HEK293 (cell line): ENCODE measurements at regions not wholly inside any gene's neighbourhood (a gene's known extent, or its start where the extent isn't known, plus 50 kb on each side); places are given as distances from the start of the nearest gene placed in this dataset.

ENCODE experiments used
- CTCF ChIA-PET: fragments of 350-600 bp; formaldehyde crosslinking; extraction: SDS; loops from one replicate; lab custom pipeline; 2021; ENCODE audit warnings: antibody characterized with exemption; lab: Yijun Ruan, JAX
- POLR2A ChIA-PET: fragments of 300-600 bp; formaldehyde crosslinking; extraction: SDS; loops from one replicate; lab custom pipeline; 2020; ENCODE audit warnings: antibody characterized with exemption, inconsistent platforms; lab: Yijun Ruan, JAX
- H3K27ac ChIP-seq: fragments of 200-500 bp; sonication (Bioruptor generic); 2 replicates; pipeline ENCODE4 v1.5.1; 2014; ENCODE audit warnings: low read depth, low read length, control low read depth, inconsistent platforms; ENCODE audit errors: extremely low read depth
- H3K36me3 ChIP-seq, 2 experiments: fragments of 200-500 bp in 1 of 2; sonication (Bioruptor generic) in 1 of 2; 1 replicate in 1 of 2; 2 replicates in 1 of 2; pipeline ENCODE4 v1.5.1; 2014 to 2017; ENCODE audit warnings: inconsistent platforms in 2 of 2, low read length in 2 of 2; ENCODE audit not compliant: control insufficient read depth in 2 of 2, insufficient read depth in 1 of 2
- H3K4me1 ChIP-seq: fragments of 200-500 bp; sonication (Bioruptor generic); 2 replicates; pipeline ENCODE4 v1.5.1; 2014; ENCODE audit warnings: mild to moderate bottlenecking, low read length, inconsistent platforms; ENCODE audit not compliant: control insufficient read depth, insufficient read depth
- H3K4me3 ChIP-seq: 2 replicates; pipeline ENCODE4 v1.5.1; 2011; ENCODE audit warnings: low read depth, mild to moderate bottlenecking, control low read depth, low read length, moderate library complexity
- H3K9me3 ChIP-seq: fragments of 200-500 bp; sonication (Bioruptor generic); 2 replicates; pipeline ENCODE4 v1.5.1; 2014; ENCODE audit warnings: low read depth, low read length, inconsistent platforms; ENCODE audit not compliant: control insufficient read depth, insufficient read depth
- KLF9 ChIP-seq: fragments of 450-650 bp; formaldehyde crosslinking; IDR thresholded peaks from 2 replicates; pipeline ENCODE4 v1.5.1; 2016; ENCODE audit warnings: missing biosample characterization, missing genetic modification characterization, low read depth
- MZF1 ChIP-seq: fragments of 450-650 bp; formaldehyde crosslinking; IDR thresholded peaks from 2 replicates; pipeline ENCODE4 v1.5.1; 2017; ENCODE audit warnings: missing biosample characterization, missing genetic modification characterization, borderline replicate concordance
- PRDM1 ChIP-seq: fragments of 450-650 bp; formaldehyde crosslinking; IDR thresholded peaks from 2 replicates; pipeline ENCODE4; 2016; ENCODE audit warnings: missing biosample characterization, missing genetic modification characterization
- SALL2 ChIP-seq: fragments of 450-650 bp; formaldehyde crosslinking; IDR thresholded peaks from 2 replicates; pipeline ENCODE4 v1.5.0; 2017; ENCODE audit warnings: missing biosample characterization, mild to moderate bottlenecking, missing genetic modification characterization, borderline replicate concordance
- TCF7L2 ChIP-seq: IDR thresholded peaks from 2 replicates; pipeline ENCODE4 v1.6.1; 2011; ENCODE audit warnings: low read depth, mild to moderate bottlenecking, inconsistent platforms, low read length, moderate library complexity, borderline replicate concordance
- ZBTB8A ChIP-seq: fragments of 450-650 bp; formaldehyde crosslinking; IDR thresholded peaks from 2 replicates; pipeline ENCODE4 v1.5.1; 2016; ENCODE audit warnings: missing biosample characterization, missing genetic modification characterization
- ZEB2 ChIP-seq: fragments of 450-650 bp; formaldehyde crosslinking; IDR thresholded peaks from 2 replicates; pipeline ENCODE4 v1.5.1; 2016; ENCODE audit warnings: missing biosample characterization, missing genetic modification characterization
- ZNF10 ChIP-seq: fragments of 450-650 bp; formaldehyde crosslinking; IDR thresholded peaks from 2 replicates; pipeline ENCODE4 v1.5.1; 2017; ENCODE audit warnings: missing biosample characterization, missing genetic modification characterization
- ZNF174 ChIP-seq: fragments of 450-650 bp; formaldehyde crosslinking; IDR thresholded peaks from 2 replicates; pipeline ENCODE4 v1.5.0; 2017; ENCODE audit warnings: missing biosample characterization, mild to moderate bottlenecking, missing genetic modification characterization
- ZNF223 ChIP-seq: fragments of 450-650 bp; formaldehyde crosslinking; IDR thresholded peaks from 2 replicates; pipeline ENCODE4 v1.5.1; 2016; ENCODE audit warnings: missing biosample characterization, missing genetic modification characterization
- ZNF239 ChIP-seq: fragments of 450-650 bp; formaldehyde crosslinking; IDR thresholded peaks from 2 replicates; pipeline ENCODE4 v1.5.1; 2016; ENCODE audit warnings: missing biosample characterization, missing genetic modification characterization
- ZNF324 ChIP-seq: fragments of 450-650 bp; formaldehyde crosslinking; IDR thresholded peaks from 2 replicates; pipeline ENCODE4 v1.5.1; 2016; ENCODE audit warnings: missing biosample characterization, missing genetic modification characterization
- ZNF354C ChIP-seq: fragments of 450-650 bp; formaldehyde crosslinking; IDR thresholded peaks from 2 replicates; pipeline ENCODE4 v1.5.1; 2016; ENCODE audit warnings: missing biosample characterization, missing genetic modification characterization, low read depth, borderline replicate concordance
- ZNF394 ChIP-seq: fragments of 450-650 bp; formaldehyde crosslinking; IDR thresholded peaks from 2 replicates; pipeline ENCODE4 v1.5.1; 2016; ENCODE audit warnings: missing biosample characterization, missing genetic modification characterization, mild to moderate bottlenecking, moderate library complexity, borderline replicate concordance
- ZNF510 ChIP-seq: fragments of 450-650 bp; formaldehyde crosslinking; IDR thresholded peaks from 2 replicates; pipeline ENCODE4 v1.5.1; 2018; ENCODE audit warnings: mild to moderate bottlenecking, missing genetic modification characterization, missing biosample characterization; ENCODE audit not compliant: insufficient replicate concordance
- ZNF544 ChIP-seq: fragments of 450-650 bp; formaldehyde crosslinking; IDR thresholded peaks from 2 replicates; pipeline ENCODE4 v1.5.0; 2017; ENCODE audit warnings: missing biosample characterization, missing genetic modification characterization
- ZNF837 ChIP-seq: fragments of 450-650 bp; formaldehyde crosslinking; IDR thresholded peaks from 2 replicates; pipeline ENCODE4 v1.5.1; 2016; ENCODE audit warnings: missing biosample characterization, missing genetic modification characterization
- TF ChIP-seq, protein P1 (sequence below): fragments of 450-650 bp; formaldehyde crosslinking; IDR thresholded peaks from 2 replicates; pipeline ENCODE4 v1.5.1; 2016; ENCODE audit warnings: missing biosample characterization, missing genetic modification characterization, low read depth
- TF ChIP-seq, protein P2 (sequence below): fragments of 450-650 bp; formaldehyde crosslinking; IDR thresholded peaks from 2 replicates; pipeline ENCODE4 v1.5.1; 2016; ENCODE audit warnings: missing biosample characterization, missing genetic modification characterization, borderline replicate concordance

DNA sequence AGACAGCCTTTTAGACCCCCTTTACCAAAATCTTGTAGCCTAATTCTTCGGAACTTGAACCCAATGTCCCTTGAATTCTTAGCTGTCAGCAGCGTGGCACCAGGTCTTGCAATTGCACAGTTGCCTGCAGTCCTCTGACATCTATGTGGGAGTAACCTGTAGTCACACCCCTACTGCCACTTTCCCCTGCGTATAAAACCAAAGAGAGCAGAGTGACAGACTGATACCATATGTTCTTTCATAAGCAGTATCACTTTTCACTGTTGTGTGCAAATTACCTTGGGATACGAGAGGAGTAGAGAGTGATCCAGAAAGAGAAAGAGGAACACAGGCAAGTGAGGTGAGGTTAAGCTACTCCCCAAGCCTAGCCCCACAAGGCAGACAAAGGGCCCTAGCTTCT, 364.3 kb upstream of the ADAMTSL1 start:
- no peaks in the 10 kb centered on the region for H3K36me3 ChIP-seq
- CTCF ChIA-PET = no interaction called here
- H3K27ac ChIP-seq = no peak overlapping the region
- no peaks in the 10 kb centered on the region for H3K9me3 ChIP-seq
- POLR2A ChIA-PET = no interaction called here
- no peak for TF ChIP-seq KLF9 (tag by site-specific recombination)
- no peak for TF ChIP-seq ZNF837 (tag by site-specific recombination)
- TF ChIP-seq TCF7L2 = no peak
- no peak for TF ChIP-seq ZEB2 (tag by site-specific recombination)
- TF ChIP-seq, protein P1, sequence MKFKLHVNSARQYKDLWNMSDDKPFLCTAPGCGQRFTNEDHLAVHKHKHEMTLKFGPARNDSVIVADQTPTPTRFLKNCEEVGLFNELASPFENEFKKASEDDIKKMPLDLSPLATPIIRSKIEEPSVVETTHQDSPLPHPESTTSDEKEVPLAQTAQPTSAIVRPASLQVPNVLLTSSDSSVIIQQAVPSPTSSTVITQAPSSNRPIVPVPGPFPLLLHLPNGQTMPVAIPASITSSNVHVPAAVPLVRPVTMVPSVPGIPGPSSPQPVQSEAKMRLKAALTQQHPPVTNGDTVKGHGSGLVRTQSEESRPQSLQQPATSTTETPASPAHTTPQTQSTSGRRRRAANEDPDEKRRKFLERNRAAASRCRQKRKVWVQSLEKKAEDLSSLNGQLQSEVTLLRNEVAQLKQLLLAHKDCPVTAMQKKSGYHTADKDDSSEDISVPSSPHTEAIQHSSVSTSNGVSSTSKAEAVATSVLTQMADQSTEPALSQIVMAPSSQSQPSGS = no peak
- TF ChIP-seq ZNF324 (tag by site-specific recombination) = no peak
- no peak for TF ChIP-seq ZNF510 (tag by site-specific recombination)
- TF ChIP-seq ZNF394 (tag by site-specific recombination) = no peak
- TF ChIP-seq ZBTB8A (tag by site-specific recombination) = no peak
- no peak for TF ChIP-seq ZNF354C
- no peak for TF ChIP-seq ZNF174 (tag by site-specific recombination)
- no peak for TF ChIP-seq SALL2 (tag by site-specific recombination)
- TF ChIP-seq, protein P2, sequence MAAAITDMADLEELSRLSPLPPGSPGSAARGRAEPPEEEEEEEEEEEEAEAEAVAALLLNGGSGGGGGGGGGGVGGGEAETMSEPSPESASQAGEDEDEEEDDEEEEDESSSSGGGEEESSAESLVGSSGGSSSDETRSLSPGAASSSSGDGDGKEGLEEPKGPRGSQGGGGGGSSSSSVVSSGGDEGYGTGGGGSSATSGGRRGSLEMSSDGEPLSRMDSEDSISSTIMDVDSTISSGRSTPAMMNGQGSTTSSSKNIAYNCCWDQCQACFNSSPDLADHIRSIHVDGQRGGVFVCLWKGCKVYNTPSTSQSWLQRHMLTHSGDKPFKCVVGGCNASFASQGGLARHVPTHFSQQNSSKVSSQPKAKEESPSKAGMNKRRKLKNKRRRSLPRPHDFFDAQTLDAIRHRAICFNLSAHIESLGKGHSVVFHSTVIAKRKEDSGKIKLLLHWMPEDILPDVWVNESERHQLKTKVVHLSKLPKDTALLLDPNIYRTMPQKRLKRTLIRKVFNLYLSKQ (tag by site-specific recombination) = no peak
- TF ChIP-seq ZNF544 (tag by site-specific recombination) = no peak
- no peak for TF ChIP-seq PRDM1 (tag by site-specific recombination)
- TF ChIP-seq ZNF10 = no peak
- no peak for TF ChIP-seq ZNF239
- no peak overlapping the region for H3K4me3 ChIP-seq
- no peaks in the 10 kb centered on the region for H3K4me1 ChIP-seq

DNA sequence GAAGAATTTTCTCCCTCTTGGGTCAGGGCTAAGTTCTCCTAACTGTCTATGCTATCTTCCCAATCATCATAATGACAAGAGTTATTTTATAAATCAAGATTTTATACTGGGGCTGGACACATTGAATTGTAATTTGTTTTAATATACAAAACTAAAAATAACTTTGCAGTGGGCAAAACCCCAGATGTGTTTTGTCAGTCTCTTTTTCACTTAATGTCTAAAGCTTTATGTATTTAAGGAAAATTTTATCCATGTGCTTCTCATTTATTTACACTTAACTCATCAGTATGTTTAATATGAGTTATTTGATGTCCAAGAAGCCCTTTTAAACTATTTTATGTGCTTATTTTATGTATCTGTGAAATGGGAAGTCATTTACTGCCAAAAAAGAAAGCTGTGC, 362.8 kb upstream of the ADAMTSL1 start:
- ChIA-PET POLR2A (no interaction called here), CTCF (interaction anchor here (1.2 kb wide), 1 partner anchor 20 kb away, joined by 3 read pairs; no protein-coding TSS in a partner anchor)

More for the DNA sequence above, 362.8 kb upstream of the ADAMTSL1 start:
- TF ChIP-seq ZNF223 (tag by site-specific recombination) (no peak), MZF1 (no peak), ZBTB8A (tag by site-specific recombination) (no peak)
- TF ChIP-seq, protein P2 (tag by site-specific recombination) = no peak
- TF ChIP-seq, all 188 proteins: peak for 0
- no peaks in the 10 kb centered on the region for H3K4me1 ChIP-seq
- no peak overlapping the region for H3K4me3 ChIP-seq
- no peak overlapping the region for H3K27ac ChIP-seq
- no peaks in the 10 kb centered on the region for H3K36me3 ChIP-seq
- H3K9me3 ChIP-seq = no peaks in the 10 kb centered on the region
